22Rv1 (cell line): ENCODE measurements at regions not wholly inside any gene's neighbourhood (a gene's known extent, or its start where the extent isn't known, plus 50 kb on each side); places are given as distances from the start of the nearest gene placed in this dataset.

ENCODE experiments used
- CTCF ChIP-seq: fragments of 450-650 bp; IDR thresholded peaks from 2 replicates; pipeline ENCODE4 v1.5.1; 2017; ENCODE audit warnings: mild to moderate bottlenecking
- ZFX ChIP-seq: fragments of 450-650 bp; IDR thresholded peaks from 2 replicates; pipeline ENCODE4 v1.6.1; 2017; ENCODE audit warnings: antibody characterized with exemption, borderline replicate concordance

- TF ChIP-seq CTCF: no peak
- no peak for TF ChIP-seq ZFX
These were observed 143.2 kb upstream of the TENT5A start for GRCh38 chr6:81895511-81896185.
